Gastrocnemius medialis (tissue), 4 donors: ENCODE measurements at regions not wholly inside any gene's neighbourhood (a gene's known extent, or its start where the extent isn't known, plus 50 kb on each side); places are given as distances from the start of the nearest gene placed in this dataset.
A peak's percentile ranks its signal among the peaks of the same experiment; 100 is the strongest.

Experiments used
- ATAC-seq, 2 donors: fragments of 150-250 bp; one replicate each; pipeline ENCODE4 v1.9.1; 2016
- DNase-seq, 2 donors: peaks; one replicate each; pipeline ENCODE4 v3.0.0-alpha.2; 2019
- H3K27ac ChIP-seq, 4 donors: fragments of 200-600 bp; sonication (generic); 1 replicate in 1 of 4; 2 replicates in 3 of 4; pipeline ENCODE4 v1.5.1; 2016 to 2018; ENCODE audit warnings: mild to moderate bottlenecking in 2 of 4, moderate library complexity in 1 of 4
- H3K27me3 ChIP-seq, 3 donors: fragments of 200-600 bp; sonication (generic) in 2 of 3; 1 replicate in 1 of 3; 2 replicates in 2 of 3; pipeline versions ENCODE4 v1.5.1 to v1.6.0; 2016 to 2019; ENCODE audit warnings: mild to moderate bottlenecking in 1 of 3, moderate library complexity in 1 of 3
- H3K36me3 ChIP-seq, 2 donors: fragments of 200-600 bp; sonication (generic) in 1 of 2; one replicate each; pipeline ENCODE4 v1.5.1; 2017 to 2018
- H3K4me1 ChIP-seq, 2 donors: fragments of 200-600 bp; sonication (generic) in 1 of 2; one replicate each; pipeline ENCODE4 v1.5.1; 2016 to 2017; ENCODE audit warnings: mild to moderate bottlenecking in 2 of 2
- H3K4me3 ChIP-seq, 4 donors: fragments of 200-600 bp; sonication (generic) in 3 of 4; 1 replicate in 1 of 4; 2 replicates in 3 of 4; pipeline ENCODE4 v1.5.1; 2016 to 2019; ENCODE audit warnings: mild to moderate bottlenecking in 2 of 4
- H3K9me3 ChIP-seq, 3 donors: fragments of 200-600 bp; sonication (generic) in 2 of 3; 1 replicate in 1 of 3; 2 replicates in 2 of 3; pipeline ENCODE4 v1.5.1; 2016 to 2019
- CTCF ChIP-seq, 5 experiments: fragments of 450-650 bp in 3 of 5; fragments of 200-600 bp in 2 of 5; sonication (generic) in 2 of 5; IDR thresholded peaks in 4 of 5; conservative IDR thresholded peaks in 1 of 5; 1 replicate in 4 of 5; 2 replicates in 1 of 5; pipeline ENCODE4 v1.5.1; 2016 to 2019; ENCODE audit warnings: antibody characterized with exemption in 5 of 5, mild to moderate bottlenecking in 3 of 5, moderate library complexity in 3 of 5
- POLR2A ChIP-seq, 2 donors: fragments of 450-650 bp; IDR thresholded peaks; one replicate each; pipeline ENCODE4 v1.6.1; 2017; ENCODE audit warnings: antibody characterized with exemption in 2 of 2, mild to moderate bottlenecking in 2 of 2, moderate library complexity in 2 of 2
- in situ Hi-C, 4 donors: fragments of 200-750 bp; cut with MboI; loops; one replicate each; pipeline versions ENCODE4 v1.15.0 to v1.8.0; 2017; ENCODE audit warnings: low sequenced_read_pairs in 4 of 4
- intact Hi-C: fragments of 100-400 bp; cut with DNase I; formaldehyde crosslinking; loops from one replicate; pipeline ENCODE4 v1.15.1; 2023; ENCODE audit warnings: low total_unique reads

- H3K4me1 ChIP-seq: no peaks in the 10 kb centered on the region
- H3K27me3 ChIP-seq: no peaks in the 10 kb centered on the region
- H3K27ac ChIP-seq: no peak overlapping the region
- no peaks in the 10 kb centered on the region for H3K9me3 ChIP-seq
- ATAC-seq: no peak
- in situ Hi-C loops: no loop called here
- no peaks in the 10 kb centered on the region for H3K36me3 ChIP-seq
- intact Hi-C loops: no loop called here
- no peak for TF ChIP-seq CTCF (IDR thresholded peaks at IDR 0.05 in 4 of 5, conservative IDR thresholded peaks at IDR 0.05 in 1 of 5)
- DNase-seq: no peak
- H3K4me3 ChIP-seq: no peak overlapping the region
These were observed 162.0 kb downstream of the IMPG2 start for GRCh38 chr3:101158374-101158773.

- Histone ChIP-seq H3K4me3 (no peak overlapping the region), H3K4me1 (no peaks in the 10 kb centered on the region), H3K27me3 (no peaks in the 10 kb centered on the region), H3K27ac (no peak overlapping the region), H3K36me3 (no peaks in the 10 kb centered on the region), H3K9me3 (no peaks in the 10 kb centered on the region)
- ATAC-seq (no peak), DNase-seq (no peak)
- TF ChIP-seq POLR2A (IDR thresholded peaks at IDR 0.05) (no peak), CTCF (IDR thresholded peaks at IDR 0.05 in 4 of 5, conservative IDR thresholded peaks at IDR 0.05 in 1 of 5) (no peak)
- intact Hi-C loops: no loop called here
- in situ Hi-C loops: no loop called here
These were observed 163.5 kb downstream of the IMPG2 start for GRCh38 chr3:101156787-101157345.

- no peak overlapping the region for H3K27ac ChIP-seq
- no peak for DNase-seq
- H3K4me1 ChIP-seq: no peaks in the 10 kb centered on the region
- H3K36me3 ChIP-seq: no peaks in the 10 kb centered on the region
- in situ Hi-C loops (no loop called here), intact Hi-C loops (no loop called here)
- H3K4me3 ChIP-seq: no peak overlapping the region
- H3K9me3 ChIP-seq: no peaks in the 10 kb centered on the region
- no peaks in the 10 kb centered on the region for H3K27me3 ChIP-seq
- TF ChIP-seq CTCF (IDR thresholded peaks at IDR 0.05 in 4 of 5, conservative IDR thresholded peaks at IDR 0.05 in 1 of 5) (no peak), POLR2A (IDR thresholded peaks at IDR 0.05) (no peak)
- no peak for ATAC-seq
These were observed 162.6 kb upstream of the ABI3BP start for GRCh38 chr3:101155825-101156224.

GRCh38 chr3:101154401-101154800, 161.2 kb upstream of the ABI3BP start:
- intact Hi-C loops: no loop called here
- no peaks in the 10 kb centered on the region for H3K4me1 ChIP-seq
- no peaks in the 10 kb centered on the region for H3K36me3 ChIP-seq
- no peaks in the 10 kb centered on the region for H3K27me3 ChIP-seq
- H3K27ac ChIP-seq: no peak overlapping the region
- H3K9me3 ChIP-seq: no peaks in the 10 kb centered on the region
- TF ChIP-seq POLR2A (IDR thresholded peaks at IDR 0.05) (no peak), CTCF (IDR thresholded peaks at IDR 0.05 in 4 of 5, conservative IDR thresholded peaks at IDR 0.05 in 1 of 5) (no peak)
- DNase-seq: no peak
- ATAC-seq: no peak
- no peak overlapping the region for H3K4me3 ChIP-seq
- in situ Hi-C loops: no loop called here

- no peak overlapping the region for H3K27ac ChIP-seq
These were observed 158.2 kb upstream of the ABI3BP start for GRCh38 chr3:101151286-101151913.

More at GRCh38 chr3:101151286-101151913, 158.2 kb upstream of the ABI3BP start:
- H3K27me3 ChIP-seq: no peaks in the 10 kb centered on the region
- no peaks in the 10 kb centered on the region for H3K9me3 ChIP-seq
- H3K4me1 ChIP-seq: no peaks in the 10 kb centered on the region
- intact Hi-C loops: no loop called here
- no peak for DNase-seq
- in situ Hi-C loops: no loop called here
- peak; percentile 30 to 46 for ATAC-seq
- no peak for TF ChIP-seq POLR2A (IDR thresholded peaks at IDR 0.05)
- no peak for TF ChIP-seq CTCF (IDR thresholded peaks at IDR 0.05 in 4 of 5, conservative IDR thresholded peaks at IDR 0.05 in 1 of 5)
- no peak overlapping the region for H3K4me3 ChIP-seq
- no peaks in the 10 kb centered on the region for H3K36me3 ChIP-seq
